Body of pancreas (tissue), 4 donors: ENCODE measurements at regions not wholly inside any gene's neighbourhood (a gene's known extent, or its start where the extent isn't known, plus 50 kb on each side); places are given as distances from the start of the nearest gene placed in this dataset.

Experiments used
- CTCF ChIP-seq, 7 experiments: fragments of 450-650 bp in 4 of 7; fragments of 200-600 bp in 3 of 7; sonication (generic) in 3 of 7; IDR thresholded peaks; one replicate each; pipeline ENCODE4 v1.5.1; 2016 to 2019; ENCODE audit warnings: antibody characterized with exemption in 7 of 7
- POLR2A ChIP-seq, 3 donors: fragments of 450-650 bp; IDR thresholded peaks; one replicate each; pipeline ENCODE4 v1.6.1; 2016; ENCODE audit warnings: antibody characterized with exemption in 3 of 3, mild to moderate bottlenecking in 2 of 3

- TF ChIP-seq CTCF (IDR thresholded peaks at IDR 0.05) (no peak), POLR2A (IDR thresholded peaks at IDR 0.05) (no peak)
These were observed 627.6 kb upstream of the PCDH9 start for GRCh38 chr13:67857581-67858310.
